Loucy (cell line): ENCODE measurements at regions not wholly inside any gene's neighbourhood (a gene's known extent, or its start where the extent isn't known, plus 50 kb on each side); places are given as distances from the start of the nearest gene placed in this dataset.

Experiments
- H2AFZ ChIP-seq: fragments of 200-600 bp; sonication (generic); 2 replicates; pipeline ENCODE4 v1.6.0; 2016; ENCODE audit warnings: antibody characterized with exemption, mild to moderate bottlenecking, low read length, moderate library complexity
- H3F3A ChIP-seq: fragments of 200-600 bp; 2 replicates; pipeline ENCODE4 v1.6.0; 2016; ENCODE audit warnings: antibody characterized with exemption, low read depth, mild to moderate bottlenecking
- H3K27me3 ChIP-seq: fragments of 200-600 bp; sonication (generic); 2 replicates; pipeline ENCODE4 v1.6.1; 2014; ENCODE audit warnings: low read length, mild to moderate bottlenecking; ENCODE audit not compliant: insufficient read depth, poor library complexity, severe bottlenecking
- H3K36me3 ChIP-seq: fragments of 200-600 bp; sonication (generic); 2 replicates; pipeline ENCODE4 v1.6.1; 2016; ENCODE audit warnings: low read length; ENCODE audit not compliant: insufficient read depth
- H3K4me1 ChIP-seq: fragments of 200-600 bp; sonication (generic); 2 replicates; pipeline ENCODE4 v1.5.1; 2014; ENCODE audit warnings: low read length, mild to moderate bottlenecking; ENCODE audit not compliant: insufficient read depth, poor library complexity, severe bottlenecking
- H3K4me2 ChIP-seq: fragments of 200-600 bp; sonication (generic); 2 replicates; pipeline ENCODE4 v1.6.0; 2014; ENCODE audit warnings: antibody characterized with exemption, low read length, low read depth, mild to moderate bottlenecking; ENCODE audit not compliant: poor library complexity, severe bottlenecking
- H3K4me3 ChIP-seq: fragments of 200-600 bp; sonication (generic); 2 replicates; pipeline ENCODE4 v1.5.1; 2014; ENCODE audit warnings: low read length, mild to moderate bottlenecking, mixed read lengths; ENCODE audit not compliant: poor library complexity, severe bottlenecking
- H3K79me2 ChIP-seq: fragments of 200-600 bp; sonication (generic); 2 replicates; pipeline ENCODE4 v1.6.1; 2014; ENCODE audit warnings: low read length; ENCODE audit not compliant: insufficient read depth
- H3K9ac ChIP-seq: fragments of 200-600 bp; sonication (generic); 2 replicates; pipeline ENCODE4 v1.6.0; 2014; ENCODE audit warnings: mild to moderate bottlenecking, low read depth, low read length, moderate library complexity; ENCODE audit not compliant: poor library complexity, severe bottlenecking
- H3K9me2 ChIP-seq: fragments of 200-600 bp; sonication (generic); replicated peaks from 2 replicates; pipeline ENCODE4 v1.6.1; 2016; ENCODE audit warnings: low read depth, low read length, mixed read lengths
- H3K9me3 ChIP-seq: fragments of 200-600 bp; sonication (generic); 2 replicates; pipeline ENCODE4 v1.6.1; 2014; ENCODE audit warnings: mild to moderate bottlenecking, antibody characterized with exemption, low read length, low read depth; ENCODE audit not compliant: insufficient read depth
- H4K20me1 ChIP-seq: fragments of 200-600 bp; sonication (generic); 2 replicates; pipeline ENCODE4 v1.6.0; 2014; ENCODE audit warnings: antibody characterized with exemption, low read length, mild to moderate bottlenecking; ENCODE audit not compliant: insufficient read depth, poor library complexity, severe bottlenecking
- EZH2phosphoT487 ChIP-seq: fragments of 200-600 bp; IDR thresholded peaks from 2 replicates; pipeline ENCODE4 v1.6.1; 2018; ENCODE audit warnings: antibody characterized with exemption, mild to moderate bottlenecking, moderate library complexity, borderline replicate concordance
- TF ChIP-seq, protein P1 (sequence below): fragments of 200-600 bp; sonication (generic); conservative IDR thresholded peaks from 2 replicates; pipeline ENCODE4 v1.5.1; 2014; ENCODE audit warnings: mild to moderate bottlenecking, antibody characterized with exemption, low read length

DNA sequence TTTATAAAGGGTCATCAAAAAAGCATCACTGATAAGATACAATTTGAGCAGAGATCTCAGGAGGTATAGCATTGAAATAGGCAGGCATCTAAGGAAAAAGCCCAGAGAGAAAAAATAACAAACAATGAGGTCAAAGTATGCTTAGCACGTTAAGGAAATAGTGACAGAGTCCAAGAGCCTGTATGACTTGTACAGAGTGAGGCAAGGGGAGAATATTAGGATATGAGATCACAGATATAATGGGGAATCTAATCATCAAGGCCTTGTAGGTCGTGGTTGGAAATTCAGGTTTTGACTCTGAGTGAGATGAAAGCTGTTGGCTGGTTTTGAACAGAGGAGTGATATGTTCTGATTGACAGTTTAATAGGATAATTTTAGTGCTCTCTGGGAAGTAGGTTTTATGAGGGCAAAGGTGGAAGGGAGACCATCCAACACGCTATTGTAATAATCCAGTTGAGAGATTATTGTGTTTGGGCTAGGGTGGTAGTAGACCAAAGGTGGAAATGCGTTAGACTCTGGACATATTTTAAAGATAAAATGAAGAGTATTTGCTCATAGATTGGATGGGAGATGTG, 644.6 kb upstream of the TMPRSS15 start:
- TF ChIP-seq EZH2phosphoT487, result no peak
- TF ChIP-seq, protein P1, sequence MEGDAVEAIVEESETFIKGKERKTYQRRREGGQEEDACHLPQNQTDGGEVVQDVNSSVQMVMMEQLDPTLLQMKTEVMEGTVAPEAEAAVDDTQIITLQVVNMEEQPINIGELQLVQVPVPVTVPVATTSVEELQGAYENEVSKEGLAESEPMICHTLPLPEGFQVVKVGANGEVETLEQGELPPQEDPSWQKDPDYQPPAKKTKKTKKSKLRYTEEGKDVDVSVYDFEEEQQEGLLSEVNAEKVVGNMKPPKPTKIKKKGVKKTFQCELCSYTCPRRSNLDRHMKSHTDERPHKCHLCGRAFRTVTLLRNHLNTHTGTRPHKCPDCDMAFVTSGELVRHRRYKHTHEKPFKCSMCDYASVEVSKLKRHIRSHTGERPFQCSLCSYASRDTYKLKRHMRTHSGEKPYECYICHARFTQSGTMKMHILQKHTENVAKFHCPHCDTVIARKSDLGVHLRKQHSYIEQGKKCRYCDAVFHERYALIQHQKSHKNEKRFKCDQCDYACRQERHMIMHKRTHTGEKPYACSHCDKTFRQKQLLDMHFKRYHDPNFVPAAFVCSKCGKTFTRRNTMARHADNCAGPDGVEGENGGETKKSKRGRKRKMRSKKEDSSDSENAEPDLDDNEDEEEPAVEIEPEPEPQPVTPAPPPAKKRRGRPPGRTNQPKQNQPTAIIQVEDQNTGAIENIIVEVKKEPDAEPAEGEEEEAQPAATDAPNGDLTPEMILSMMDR, result no peak
- no peak overlapping the region for H2AFZ ChIP-seq
- no peak overlapping the region for H3K4me3 ChIP-seq
- no peaks in the 10 kb centered on the region for H3K79me2 ChIP-seq
- no peaks in the 10 kb centered on the region for H3K27me3 ChIP-seq
- H3K9ac ChIP-seq, result no peak overlapping the region
- H3K36me3 ChIP-seq, result no peaks in the 10 kb centered on the region
- no peaks in the 10 kb centered on the region for H3F3A ChIP-seq
- no peak overlapping the region for H3K4me2 ChIP-seq
- no peaks in the 10 kb centered on the region for H3K9me2 ChIP-seq
- no peaks in the 10 kb centered on the region for H3K9me3 ChIP-seq
- no peaks in the 10 kb centered on the region for H3K4me1 ChIP-seq
- no peaks in the 10 kb centered on the region for H4K20me1 ChIP-seq

DNA sequence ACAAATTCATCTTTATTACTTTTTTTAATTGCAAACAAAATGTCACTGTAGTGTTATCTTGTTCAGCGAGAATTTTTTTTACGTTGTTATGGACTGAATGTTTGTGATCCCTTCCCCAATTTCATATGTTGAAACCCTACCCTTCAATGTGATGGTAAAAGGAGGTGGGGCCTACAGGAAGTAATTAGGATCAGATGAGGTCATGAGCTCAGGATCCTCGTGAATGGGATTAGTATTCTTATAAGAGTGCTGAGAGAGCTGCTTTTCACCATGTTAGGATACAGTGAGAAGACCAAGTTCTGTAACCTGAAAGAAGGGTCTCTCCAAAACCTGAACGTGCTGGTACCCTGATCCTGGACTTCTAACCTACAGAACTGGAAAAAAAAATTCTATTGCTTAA, 646.0 kb upstream of the TMPRSS15 start:
- Histone ChIP-seq H4K20me1 (no peaks in the 10 kb centered on the region), H3K36me3 (no peaks in the 10 kb centered on the region), H3K4me2 (no peak overlapping the region), H2AFZ (no peak overlapping the region), H3K4me3 (no peak overlapping the region), H3K9me2 (no peaks in the 10 kb centered on the region), H3K79me2 (no peaks in the 10 kb centered on the region), H3K4me1 (no peaks in the 10 kb centered on the region), H3K27me3 (no peaks in the 10 kb centered on the region), H3K9me3 (no peaks in the 10 kb centered on the region), H3K9ac (no peak overlapping the region), H3F3A (no peaks in the 10 kb centered on the region)
- TF ChIP-seq, protein P1, result no peak
- TF ChIP-seq EZH2phosphoT487, result no peak

DNA sequence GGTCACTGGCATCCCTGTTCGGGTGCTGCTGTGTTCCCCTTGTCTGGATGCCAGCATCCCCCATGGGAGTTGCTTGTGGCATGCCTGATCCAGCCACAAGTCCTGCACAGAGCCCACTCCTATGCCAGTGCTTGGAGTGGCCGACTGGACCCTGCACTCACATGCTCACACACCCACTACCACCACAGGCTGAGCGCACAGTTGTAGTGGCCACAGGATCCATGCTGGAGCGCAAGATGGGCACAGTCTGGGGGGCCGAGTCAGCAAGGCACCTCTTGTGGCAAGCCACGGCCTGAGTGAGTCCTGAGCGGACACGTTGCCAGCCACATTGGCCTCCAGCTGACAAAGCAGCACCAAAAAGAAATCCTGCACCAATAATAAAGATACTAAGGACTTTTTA, 661.6 kb upstream of the TMPRSS15 start:
- H3K4me1 ChIP-seq, result no peaks in the 10 kb centered on the region
- H3K27me3 ChIP-seq, result no peaks in the 10 kb centered on the region
- H2AFZ ChIP-seq, result no peak overlapping the region
- no peaks in the 10 kb centered on the region for H3K9me2 ChIP-seq
- no peaks in the 10 kb centered on the region for H4K20me1 ChIP-seq
- TF ChIP-seq, protein P1, result no peak
- no peaks in the 10 kb centered on the region for H3K36me3 ChIP-seq
- no peak overlapping the region for H3K4me3 ChIP-seq
- H3K4me2 ChIP-seq, result no peak overlapping the region
- no peaks in the 10 kb centered on the region for H3K79me2 ChIP-seq
- H3K9me3 ChIP-seq, result no peaks in the 10 kb centered on the region; the same call in 1 of the 2 replicates
- H3K9ac ChIP-seq, result no peak overlapping the region
- H3F3A ChIP-seq, result no peaks in the 10 kb centered on the region
